ENCODE measurements at regions not wholly inside any gene's neighbourhood (a gene's known extent, or its start where the extent isn't known, plus 50 kb on each side); places are given as distances from the start of the nearest gene placed in this dataset.

- DNase-seq = no peak
- no peak for TF ChIP-seq CTCF (IDR thresholded peaks at IDR 0.05 in 8 of 11, conservative IDR thresholded peaks at IDR 0.05 in 3 of 11)
- no peak for TF ChIP-seq POLR2AphosphoS5 (IDR thresholded peaks at IDR 0.05)
- TF ChIP-seq POLR2A (IDR thresholded peaks at IDR 0.05) = no peak
- H3K4me3 ChIP-seq = no peak overlapping the region
- H3K27me3 ChIP-seq (replicated peaks in 1 of 7) = no peaks in the 10 kb centered on the region
- intact Hi-C loops (cut with DNase I; ENCODE audit: low total_unique reads) = no loop called here
- H3K9me3 ChIP-seq = no peaks in the 10 kb centered on the region
- no peak overlapping the region for H3K27ac ChIP-seq
- no peaks in the 10 kb centered on the region for H3K4me1 ChIP-seq
- H3K36me3 ChIP-seq = no peaks in the 10 kb centered on the region
Measured at GRCh38 chr18:38602341-38602740, 1036.7 kb upstream of the CELF4 start.

GRCh38 chr18:38587571-38587970 lies 1022.0 kb upstream of the CELF4 start:
- Histone ChIP-seq H3K27me3 (replicated peaks in 1 of 7) (no peaks in the 10 kb centered on the region), H3K27ac (no peak overlapping the region), H3K36me3 (no peaks in the 10 kb centered on the region), H3K4me3 (no peak overlapping the region), H3K4me1 (no peaks in the 10 kb centered on the region), H3K9me3 (no peaks in the 10 kb centered on the region)
- DNase-seq = no peak
- no peak for TF ChIP-seq POLR2A (IDR thresholded peaks at IDR 0.05)
- no peak for TF ChIP-seq POLR2AphosphoS5 (IDR thresholded peaks at IDR 0.05)
- no peak for TF ChIP-seq CTCF (IDR thresholded peaks at IDR 0.05 in 8 of 11, conservative IDR thresholded peaks at IDR 0.05 in 3 of 11)
- intact Hi-C loops (cut with DNase I; ENCODE audit: low total_unique reads) = no loop called here
- 82 to 96% (median 85%) methylated on average over 1 of the region's 1 CpG for WGBS, 5 donors

- intact Hi-C loops (cut with DNase I; ENCODE audit: low total_unique reads) = no loop called here
- DNase-seq = no peak
- TF ChIP-seq POLR2A (IDR thresholded peaks at IDR 0.05) (no peak), CTCF (IDR thresholded peaks at IDR 0.05 in 8 of 11, conservative IDR thresholded peaks at IDR 0.05 in 3 of 11) (no peak), POLR2AphosphoS5 (IDR thresholded peaks at IDR 0.05) (no peak)
- Histone ChIP-seq H3K36me3 (no peaks in the 10 kb centered on the region), H3K9me3 (no peaks in the 10 kb centered on the region), H3K27me3 (replicated peaks in 1 of 7) (no peaks in the 10 kb centered on the region), H3K4me3 (no peak overlapping the region), H3K27ac (no peak overlapping the region), H3K4me1 (no peaks in the 10 kb centered on the region)
- WGBS, 5 donors = 74 to 90% (median 86%) methylated on average over 2 of the region's 2 CpGs
Measured at GRCh38 chr18:38586327-38586726, 1020.7 kb upstream of the CELF4 start.

- Histone ChIP-seq H3K27me3 (replicated peaks in 1 of 7) (no peaks in the 10 kb centered on the region), H3K9me3 (no peaks in the 10 kb centered on the region), H3K36me3 (no peaks in the 10 kb centered on the region), H3K4me1 (no peaks in the 10 kb centered on the region), H3K27ac (no peak overlapping the region), H3K4me3 (no peak overlapping the region)
- WGBS, 5 donors = 22 to 59% (median 43%) methylated on average over 1 of the region's 1 CpG
- no peak for DNase-seq
- TF ChIP-seq POLR2A (IDR thresholded peaks at IDR 0.05) (no peak), CTCF (IDR thresholded peaks at IDR 0.05 in 8 of 11, conservative IDR thresholded peaks at IDR 0.05 in 3 of 11) (no peak), POLR2AphosphoS5 (IDR thresholded peaks at IDR 0.05) (no peak)
- intact Hi-C loops (cut with DNase I; ENCODE audit: low total_unique reads) = no loop called here
Measured at GRCh38 chr18:38579764-38580163, 1014.2 kb upstream of the CELF4 start.
